ENCODE measurements at regions not wholly inside any gene's neighbourhood (a gene's known extent, or its start where the extent isn't known, plus 50 kb on each side); places are given as distances from the start of the nearest gene placed in this dataset.

- TF ChIP-seq ARID4B (CRISPR knock-in tag; IDR thresholded peaks at IDR 0.05; ENCODE audit: borderline replicate concordance) = no peak
- no peak for TF ChIP-seq ZNF416 (CRISPR knock-in tag; IDR thresholded peaks at IDR 0.05)
- no peak for TF ChIP-seq PRDM15 (CRISPR knock-in tag; IDR thresholded peaks at IDR 0.05)
These were observed 129.9 kb downstream of the AIPL1 start (continued) for GRCh38 chr17:6304894-6305612.

GRCh38 chr17:6303664-6304063 lies 131.3 kb downstream of the AIPL1 start:
- CTCF ChIA-PET = no interaction called here
- ATAC-seq (peak; percentile 53), DNase-seq (ENCODE audit: low spot score) (peak; percentile 70)
- H3K36me3 Mint-ChIP-seq = no peaks in the 10 kb centered on the region
- H3K27me3 Mint-ChIP-seq (ENCODE audit: low read depth) = peaks cover 2% of the 10 kb centered on the region; the same call in 1 of the 2 replicates
- no peak overlapping the region for H3K27ac Mint-ChIP-seq
- no peak overlapping the region for H3K4me3 Mint-ChIP-seq
- no peaks in the 10 kb centered on the region for H3K9me3 Mint-ChIP-seq
- no peaks in the 10 kb centered on the region for H3K4me1 Mint-ChIP-seq
- POLR2A ChIA-PET = no interaction called here
- TF ChIP-seq ZNF281 (CRISPR knock-in tag; IDR thresholded peaks at IDR 0.05) = 0 out of 2 replicates have a peak, but pooled peaks have one; percentile 57
- no peak for TF ChIP-seq RELA (CRISPR knock-in tag; IDR thresholded peaks at IDR 0.05; ENCODE audit: borderline replicate concordance)
- TF ChIP-seq ATF3 (CRISPR knock-in tag; conservative IDR thresholded peaks at IDR 0.05) = no peak
- no peak for TF ChIP-seq NFE2L1 (CRISPR knock-in tag; IDR thresholded peaks at IDR 0.05)
- no peak for TF ChIP-seq PRRX2 (CRISPR knock-in tag; IDR thresholded peaks at IDR 0.05)
- no peak for TF ChIP-seq E2F1 (CRISPR knock-in tag; IDR thresholded peaks at IDR 0.05)
- no peak for TF ChIP-seq EMX1 (CRISPR knock-in tag; IDR thresholded peaks at IDR 0.05)
- no peak for TF ChIP-seq AR (CRISPR knock-in tag; IDR thresholded peaks at IDR 0.05)
- TF ChIP-seq SP1 (CRISPR knock-in tag; conservative IDR thresholded peaks at IDR 0.05) = no peak
- TF ChIP-seq ZNF121 (CRISPR knock-in tag; IDR thresholded peaks at IDR 0.05) = no peak
- TF ChIP-seq MLX (CRISPR knock-in tag; IDR thresholded peaks at IDR 0.05) = no peak
- no peak for TF ChIP-seq NR2C2 (CRISPR knock-in tag; IDR thresholded peaks at IDR 0.05)
- TF ChIP-seq NR3C1 (CRISPR knock-in tag; conservative IDR thresholded peaks at IDR 0.05; ENCODE audit: low read depth) = no peak
- TF ChIP-seq TEAD4 (CRISPR knock-in tag; IDR thresholded peaks at IDR 0.05) = 0 out of 2 replicates have a peak, but pooled peaks have one; percentile 48
- TF ChIP-seq USF1 (CRISPR knock-in tag; IDR thresholded peaks at IDR 0.05) = 0 out of 2 replicates have a peak, but pooled peaks have one; percentile 38
